Stomach (tissue), 8 donors: ENCODE measurements at regions not wholly inside any gene's neighbourhood (a gene's known extent, or its start where the extent isn't known, plus 50 kb on each side); places are given as distances from the start of the nearest gene placed in this dataset.

Experiments used
- DNase-seq, 2 donors: peaks; one replicate each; pipeline versions ENCODE4 v3.0.0 to v3.0.0-alpha.2; 2013 to 2019
- H3K27ac ChIP-seq, 5 donors: fragments of 200-600 bp in 4 of 5; sonication (generic) in 4 of 5; one replicate each; pipeline ENCODE4 v1.5.1; 2013 to 2019; ENCODE audit warnings: mild to moderate bottlenecking in 1 of 5, moderate library complexity in 1 of 5
- H3K27me3 ChIP-seq, 3 donors: fragments of 200-600 bp; sonication (generic); one replicate each; pipeline ENCODE4 v1.5.1; 2017 to 2019; ENCODE audit warnings: mixed run types in 1 of 3
- H3K36me3 ChIP-seq, 4 donors: fragments of 200-600 bp; sonication (generic); 1 replicate in 3 of 4; 2 replicates in 1 of 4; pipeline ENCODE4 v1.5.1; 2016 to 2019
- H3K4me1 ChIP-seq, 4 donors: fragments of 200-600 bp; sonication (generic); one replicate each; pipeline ENCODE4 v1.5.1; 2016 to 2019
- H3K4me3 ChIP-seq, 4 donors: fragments of 200-600 bp; sonication (generic) in 3 of 4; one replicate each; pipeline ENCODE4 v1.5.1; 2016 to 2019; ENCODE audit warnings: mild to moderate bottlenecking in 1 of 4
- H3K9me3 ChIP-seq, 4 donors: fragments of 200-600 bp; sonication (generic); one replicate each; pipeline ENCODE4 v1.5.1; 2016 to 2019
- CTCF ChIP-seq, 7 experiments: fragments of 450-650 bp in 4 of 7; fragments of 200-600 bp in 3 of 7; sonication (generic) in 3 of 7; IDR thresholded peaks; one replicate each; pipeline ENCODE4 v1.5.1; 2016 to 2019; ENCODE audit warnings: antibody characterized with exemption in 7 of 7, control low read depth in 2 of 7, mild to moderate bottlenecking in 1 of 7
- EP300 ChIP-seq: sonication (generic); formaldehyde crosslinking; IDR thresholded peaks from one replicate; pipeline ENCODE4 v1.6.1; 2017; ENCODE audit warnings: antibody characterized with exemption
- POLR2A ChIP-seq, 4 donors: fragments of 450-650 bp; IDR thresholded peaks; one replicate each; pipeline ENCODE4 v1.6.1; 2016; ENCODE audit warnings: antibody characterized with exemption in 4 of 4, control low read depth in 2 of 4, mild to moderate bottlenecking in 1 of 4, moderate library complexity in 1 of 4
- POLR2AphosphoS5 ChIP-seq, 3 donors: sonication (generic); formaldehyde crosslinking; IDR thresholded peaks; one replicate each; pipeline ENCODE4 v1.6.1; 2016; ENCODE audit warnings: antibody characterized with exemption in 3 of 3
- WGBS, 5 donors: extraction: QIAGEN DNeasy Blood & Tissue Kit in 3 of 5; methylation state at CpG; one replicate each; pipeline versions ENCODE4 v1.1.5 to v1.1.7; 2013 to 2018; 5-methylcytosine and 5-hydroxymethylcytosine counted together
- intact Hi-C: fragments of 100-400 bp; cut with DNase I; formaldehyde crosslinking; loops from one replicate; pipeline ENCODE4 v1.15.1; 2023; ENCODE audit warnings: low total_unique reads
- donor health status: healthy with polysubstance abuse.
- donor health status: Bipolar disorder and iron deficiency.
- donor health status: healthy.

- Histone ChIP-seq H3K4me3 (no peak overlapping the region), H3K9me3 (no peaks in the 10 kb centered on the region), H3K36me3 (no peaks in the 10 kb centered on the region), H3K27ac (no peak overlapping the region), H3K27me3 (peaks cover 0 to 48% (median 0%) of the 10 kb centered on the region in 3 donors), H3K4me1 (no peaks in the 10 kb centered on the region)
- WGBS, 5 donors = 75 to 87% (median 78%) methylated on average over 7 of the region's 7 CpGs
- DNase-seq = no peak
- TF ChIP-seq EP300 (no peak), POLR2A (IDR thresholded peaks at IDR 0.05) (no peak), POLR2AphosphoS5 (IDR thresholded peaks at IDR 0.05) (no peak), CTCF (IDR thresholded peaks at IDR 0.05) (no peak)
- intact Hi-C loops = no loop called here
These were observed 83.2 kb upstream of the LEP start for GRCh38 chr7:128157906-128158305.

- Histone ChIP-seq H3K27me3 (peaks cover 0 to 52% (median 0%) of the 10 kb centered on the region in 3 donors), H3K27ac (no peak overlapping the region), H3K4me1 (no peaks in the 10 kb centered on the region), H3K9me3 (no peaks in the 10 kb centered on the region), H3K36me3 (no peaks in the 10 kb centered on the region), H3K4me3 (no peak overlapping the region)
- intact Hi-C loops = no loop called here
- TF ChIP-seq EP300 (no peak), POLR2A (IDR thresholded peaks at IDR 0.05) (no peak), POLR2AphosphoS5 (IDR thresholded peaks at IDR 0.05) (no peak), CTCF (IDR thresholded peaks at IDR 0.05) (no peak)
- no peak for DNase-seq
- 81 to 92% (median 89%) methylated on average over 3 of the region's 3 CpGs for WGBS, 5 donors
These were observed 82.7 kb upstream of the LEP start for GRCh38 chr7:128158370-128158769.

- TF ChIP-seq CTCF (IDR thresholded peaks at IDR 0.05) (no peak), POLR2A (IDR thresholded peaks at IDR 0.05) (no peak), POLR2AphosphoS5 (IDR thresholded peaks at IDR 0.05) (no peak), EP300 (no peak)
- Histone ChIP-seq H3K9me3 (no peaks in the 10 kb centered on the region), H3K27ac (no peak overlapping the region), H3K36me3 (no peaks in the 10 kb centered on the region), H3K4me3 (no peak overlapping the region), H3K4me1 (no peaks in the 10 kb centered on the region), H3K27me3 (peaks cover 4 to 72% (median 8%) of the 10 kb centered on the region in 3 donors)
- WGBS, 5 donors = 67 to 80% (median 71%) methylated on average over 6 of the region's 6 CpGs
- no peak for DNase-seq
- intact Hi-C loops = no loop called here
These were observed 80.8 kb upstream of the LEP start for GRCh38 chr7:128160296-128160695.

DNA sequence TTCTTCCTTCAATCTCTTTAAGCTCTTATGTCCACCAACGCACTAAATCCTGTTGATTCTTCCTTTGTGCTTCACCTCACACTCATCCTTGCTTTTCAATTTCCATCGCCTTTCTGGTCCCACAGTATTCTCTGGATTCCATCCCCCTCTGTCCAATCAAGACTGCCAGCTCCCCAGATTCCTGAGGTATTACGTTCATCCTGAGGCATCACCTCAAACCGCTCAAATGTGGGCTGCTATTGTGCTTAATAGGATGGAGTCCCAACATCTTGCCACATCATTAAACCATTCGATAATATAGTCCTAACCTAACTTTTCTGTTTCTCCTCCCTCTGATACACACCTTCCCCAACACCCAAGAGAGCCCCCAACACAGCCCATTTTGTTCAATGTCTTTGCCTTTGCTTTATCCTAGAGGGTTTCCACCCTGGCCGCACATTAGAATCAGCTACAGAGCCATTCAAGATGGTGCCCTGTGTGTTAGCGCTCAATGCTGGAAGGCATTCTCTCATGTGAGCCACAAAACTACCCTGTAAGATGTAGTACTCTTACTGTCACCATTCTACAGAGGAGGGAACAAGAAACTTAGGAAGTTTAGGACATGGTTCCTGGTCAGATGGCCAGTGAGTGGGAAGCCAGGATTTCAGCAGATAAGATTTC is 79.5 kb upstream of the LEP start:
- TF ChIP-seq CTCF (IDR thresholded peaks at IDR 0.05) (no peak), POLR2AphosphoS5 (IDR thresholded peaks at IDR 0.05) (no peak), POLR2A (IDR thresholded peaks at IDR 0.05) (no peak), EP300 (no peak)
- intact Hi-C loops = no loop called here
- Histone ChIP-seq H3K36me3 (no peaks in the 10 kb centered on the region), H3K27me3 (peaks cover 4 to 85% (median 21%) of the 10 kb centered on the region in 3 donors), H3K4me1 (peaks cover 6 to 7% (median 6%) of the 10 kb centered on the region in 4 donors), H3K4me3 (no peak overlapping the region), H3K27ac (no peak overlapping the region), H3K9me3 (no peaks in the 10 kb centered on the region)
- no peak for DNase-seq
- 86 to 91% (median 89%) methylated on average over 7 of the region's 7 CpGs for WGBS, 5 donors
